Neuronal stem cell (in vitro differentiated cells): ENCODE measurements at regions not wholly inside any gene's neighbourhood (a gene's known extent, or its start where the extent isn't known, plus 50 kb on each side); places are given as distances from the start of the nearest gene placed in this dataset.
"Not testable (repeated sequence)": the region's sequence is repeated elsewhere in the genome, so short reads cannot be mapped to it uniquely, and the experiment has no call there.

Source experiments
- DNase-seq: peaks from one replicate; pipeline ENCODE4 v3.0.0-alpha.2; 2013; ENCODE audit warnings: low spot score
- H2AFZ ChIP-seq: one replicate; pipeline ENCODE4 v1.6.1; 2013; ENCODE audit warnings: mild to moderate bottlenecking, low read length, inconsistent platforms
- H2AK5ac ChIP-seq: 2 replicates; pipeline ENCODE4 v1.6.1; 2013; ENCODE audit warnings: low read depth, mild to moderate bottlenecking, inconsistent platforms, low read length, moderate library complexity, mixed read lengths
- H2BK120ac ChIP-seq: 2 replicates; pipeline ENCODE4 v1.6.1; 2013; ENCODE audit warnings: low read depth, mild to moderate bottlenecking, inconsistent platforms, low read length, moderate library complexity, mixed read lengths
- H2BK12ac ChIP-seq: one replicate; pipeline ENCODE4 v1.6.1; 2013; ENCODE audit warnings: low read length, inconsistent platforms
- H2BK15ac ChIP-seq: 2 replicates; pipeline ENCODE4 v1.6.1; 2013; ENCODE audit warnings: mild to moderate bottlenecking, low read length, inconsistent platforms, mixed read lengths
- H2BK5ac ChIP-seq: one replicate; pipeline ENCODE4 v1.6.1; 2013; ENCODE audit warnings: inconsistent platforms, mild to moderate bottlenecking, low read length, moderate library complexity
- H3K14ac ChIP-seq: one replicate; pipeline ENCODE4 v1.6.1; 2013; ENCODE audit warnings: low read length, inconsistent platforms
- H3K18ac ChIP-seq: 2 replicates; pipeline ENCODE4 v1.6.1; 2013; ENCODE audit warnings: low read length, inconsistent platforms
- H3K23ac ChIP-seq: 2 replicates; pipeline ENCODE4 v1.6.1; 2013; ENCODE audit warnings: low read depth, mild to moderate bottlenecking, mixed read lengths, low read length, inconsistent platforms; ENCODE audit not compliant: poor library complexity
- H3K27ac ChIP-seq: replicated peaks from 3 replicates; pipeline ENCODE4 v1.5.1; 2013; ENCODE audit warnings: low read length, inconsistent platforms
- H3K27me3 ChIP-seq, 3 experiments: 2 replicates each; pipeline ENCODE4 v1.6.1; 2013; ENCODE audit warnings: low read length in 3 of 3, mild to moderate bottlenecking in 2 of 3, inconsistent platforms in 1 of 3, low read depth in 1 of 3, mixed read lengths in 1 of 3, moderate library complexity in 1 of 3; ENCODE audit not compliant: control insufficient read depth in 3 of 3, insufficient read depth in 3 of 3
- H3K36me3 ChIP-seq, 2 donors: replicated peaks in 1 of 2; 2 replicates each; pipeline ENCODE4 v1.6.1; 2013; ENCODE audit warnings: low read length in 2 of 2; ENCODE audit not compliant: control insufficient read depth in 2 of 2, insufficient read depth in 2 of 2
- H3K4ac ChIP-seq: 2 replicates; pipeline ENCODE4 v1.6.1; 2013; ENCODE audit warnings: inconsistent platforms, mild to moderate bottlenecking, low read length, moderate library complexity
- H3K4me1 ChIP-seq, 2 donors: 1 replicate in 1 of 2; 2 replicates in 1 of 2; pipeline ENCODE4 v1.6.1; 2013; ENCODE audit warnings: low read length in 2 of 2, low read depth in 1 of 2; ENCODE audit not compliant: control insufficient read depth in 2 of 2, insufficient read depth in 1 of 2
- H3K4me2 ChIP-seq: one replicate; pipeline ENCODE4 v1.6.1; 2013; ENCODE audit warnings: mild to moderate bottlenecking, low read length, inconsistent platforms; ENCODE audit not compliant: insufficient read depth, poor library complexity, severe bottlenecking
- H3K4me3 ChIP-seq, 2 donors: 2 replicates each; pipeline ENCODE4 v1.5.1; 2013; ENCODE audit warnings: low read length in 2 of 2, mild to moderate bottlenecking in 2 of 2, inconsistent platforms in 1 of 2, moderate library complexity in 1 of 2
- H3K79me1 ChIP-seq: one replicate; pipeline ENCODE4 v1.6.1; 2013; ENCODE audit warnings: low read depth, mild to moderate bottlenecking, inconsistent platforms, low read length, moderate library complexity
- H3K9ac ChIP-seq: one replicate; pipeline ENCODE4 v1.6.1; 2013; ENCODE audit warnings: mild to moderate bottlenecking, low read depth, low read length, inconsistent platforms; ENCODE audit not compliant: poor library complexity
- H3K9me3 ChIP-seq, 2 donors: replicated peaks in 1 of 2; 2 replicates each; pipeline versions ENCODE3 to v1.6.1; 2013; ENCODE audit warnings: low read length in 2 of 2, mild to moderate bottlenecking in 2 of 2, inconsistent platforms in 1 of 2, low read depth in 1 of 2, mixed read lengths in 1 of 2, moderate library complexity in 1 of 2; ENCODE audit not compliant: control insufficient read depth in 2 of 2, insufficient read depth in 1 of 2
- H4K8ac ChIP-seq: one replicate; pipeline ENCODE4 v1.6.1; 2013; ENCODE audit warnings: low read depth, mild to moderate bottlenecking, inconsistent platforms, low read length, moderate library complexity
- H4K91ac ChIP-seq: one replicate; pipeline ENCODE4 v1.6.1; 2013; ENCODE audit warnings: low read length, low read depth, mild to moderate bottlenecking, inconsistent platforms; ENCODE audit not compliant: poor library complexity
- WGBS, 2 donors: extraction: QIAGEN DNeasy Blood & Tissue Kit; methylation state at CpG; one replicate each; pipeline ENCODE4 v1.1.7; 2013; ENCODE audit warnings: missing lambda C conversion rate in 2 of 2, mixed read lengths in 1 of 2; ENCODE audit not compliant: insufficient read length in 2 of 2, insufficient replicate concordance in 1 of 2; ENCODE audit errors: extremely low coverage in 2 of 2; 5-methylcytosine and 5-hydroxymethylcytosine counted together

GRCh38 chr15:69573278-69573677, 120.7 kb downstream of the RPLP1 start:
- not testable (repeated sequence) for H3K23ac ChIP-seq, H2AFZ ChIP-seq
- no CpG with 5 or more reads among the region's 2 CpGs for whole genome bisulfite sequencing, 2 donors

GRCh38 chr15:69573815-69574475, 121.3 kb downstream of the RPLP1 start:
- H2BK5ac ChIP-seq: no peak overlapping the region
- no peak overlapping the region for H2BK120ac ChIP-seq
- no peak overlapping the region for H2AFZ ChIP-seq
- H3K36me3 ChIP-seq: no peaks in the 10 kb centered on the region
- H3K4me2 ChIP-seq: no peak overlapping the region
- no peak overlapping the region for H3K9ac ChIP-seq
- no peaks in the 10 kb centered on the region for H3K79me1 ChIP-seq
- no peak overlapping the region for H3K27ac ChIP-seq
- no peak overlapping the region for H3K18ac ChIP-seq
- no peaks in the 10 kb centered on the region for H3K9me3 ChIP-seq
- no peak overlapping the region for H3K23ac ChIP-seq
- no CpG with 5 or more reads among the region's 13 CpGs for WGBS, 2 donors
- no peak overlapping the region for H2BK15ac ChIP-seq
- H2BK12ac ChIP-seq: no peak overlapping the region
- no peak overlapping the region for H2AK5ac ChIP-seq
- peaks cover 0 to 32% (median 0%) of the 10 kb centered on the region in 3 experiments for H3K27me3 ChIP-seq
- DNase-seq: no peak
- peak overlapping the region; percentile 49 for H4K91ac ChIP-seq
- H3K4me1 ChIP-seq: no peaks in the 10 kb centered on the region
- H3K4ac ChIP-seq: no peak overlapping the region
- no peak overlapping the region for H3K14ac ChIP-seq
- H4K8ac ChIP-seq: no peak overlapping the region
- no peak overlapping the region for H3K4me3 ChIP-seq

More at GRCh38 chr15:69573278-69573677, 120.7 kb downstream of the RPLP1 start:
- not testable (repeated sequence) for H3K36me3 ChIP-seq, H3K9me3 ChIP-seq, H4K8ac ChIP-seq, H2AK5ac ChIP-seq, H3K4me1 ChIP-seq, H3K9ac ChIP-seq, H2BK5ac ChIP-seq, H2BK12ac ChIP-seq, H3K79me1 ChIP-seq, H4K91ac ChIP-seq, H3K27ac ChIP-seq, H3K4ac ChIP-seq, H3K18ac ChIP-seq, H2BK120ac ChIP-seq, H3K14ac ChIP-seq, H3K4me2 ChIP-seq, H2BK15ac ChIP-seq, H3K4me3 ChIP-seq, DNase-seq
- H3K27me3 ChIP-seq: peaks cover 0 to 29% (median 0%) of the 10 kb centered on the region in 3 experiments

GRCh38 chr15:69574506-69574905, 121.9 kb downstream of the RPLP1 start:
- no peak overlapping the region for H3K27ac ChIP-seq
- no peak overlapping the region for H3K18ac ChIP-seq
- H2BK5ac ChIP-seq: no peak overlapping the region
- no peak overlapping the region for H4K8ac ChIP-seq
- DNase-seq: no peak
- no peak overlapping the region for H3K14ac ChIP-seq
- H2BK120ac ChIP-seq: no peak overlapping the region
- H2AFZ ChIP-seq: no peak overlapping the region
- no peak overlapping the region for H2BK12ac ChIP-seq
- no peak overlapping the region for H3K4me3 ChIP-seq
- no peaks in the 10 kb centered on the region for H3K9me3 ChIP-seq
- WGBS, 2 donors: no CpG with 5 or more reads among the region's 5 CpGs
- no peak overlapping the region for H3K9ac ChIP-seq
- H2AK5ac ChIP-seq: no peak overlapping the region
- peaks cover 0 to 3% of the 10 kb centered on the region in 2 donors for H3K4me1 ChIP-seq
- H3K4ac ChIP-seq: no peak overlapping the region
- no peak overlapping the region for H3K23ac ChIP-seq
- no peak overlapping the region for H3K4me2 ChIP-seq
- no peak overlapping the region for H4K91ac ChIP-seq
- no peaks in the 10 kb centered on the region for H3K36me3 ChIP-seq
- peaks cover 0 to 32% (median 0%) of the 10 kb centered on the region in 3 experiments for H3K27me3 ChIP-seq
- no peak overlapping the region for H2BK15ac ChIP-seq
- H3K79me1 ChIP-seq: no peaks in the 10 kb centered on the region

GRCh38 chr15:69575387-69575786, 122.8 kb downstream of the RPLP1 start:
- no peak overlapping the region for H4K8ac ChIP-seq
- WGBS, 2 donors: no CpG with 5 or more reads among the region's 6 CpGs
- H2BK15ac ChIP-seq: no peak overlapping the region
- peaks cover 8 to 12% of the 10 kb centered on the region in 2 donors for H3K4me1 ChIP-seq
- no peak overlapping the region for H3K9ac ChIP-seq
- no peak overlapping the region for H3K23ac ChIP-seq
- H3K14ac ChIP-seq: no peak overlapping the region
- no peak overlapping the region for H3K27ac ChIP-seq
- peaks cover 0 to 32% (median 0%) of the 10 kb centered on the region in 3 experiments for H3K27me3 ChIP-seq
- no peaks in the 10 kb centered on the region for H3K36me3 ChIP-seq
- H3K4ac ChIP-seq: no peak overlapping the region
- H2BK12ac ChIP-seq: no peak overlapping the region
- peak overlapping the region in 1 of 2 donors; percentile 22 for H3K4me3 ChIP-seq
- H2BK120ac ChIP-seq: no peak overlapping the region
- no peak for DNase-seq
- H3K79me1 ChIP-seq: no peaks in the 10 kb centered on the region
- H2AK5ac ChIP-seq: no peak overlapping the region
- H3K4me2 ChIP-seq: no peak overlapping the region
- no peak overlapping the region for H2BK5ac ChIP-seq
- H4K91ac ChIP-seq: no peak overlapping the region
- no peak overlapping the region for H3K18ac ChIP-seq
- H3K9me3 ChIP-seq: no peaks in the 10 kb centered on the region
- H2AFZ ChIP-seq: no peak overlapping the region
